Esophagus squamous epithelium (tissue), 5 donors: ENCODE measurements at regions not wholly inside any gene's neighbourhood (a gene's known extent, or its start where the extent isn't known, plus 50 kb on each side); places are given as distances from the start of the nearest gene placed in this dataset.

Experiments
- DNase-seq: peaks from one replicate; lab custom pipeline; 2025; lab: John Stamatoyannopoulos, UW
- H3K27ac ChIP-seq, 4 donors: fragments of 200-600 bp; sonication (generic); one replicate each; pipeline ENCODE4 v1.5.1; 2016 to 2019; ENCODE audit warnings: mild to moderate bottlenecking in 1 of 4
- H3K27me3 ChIP-seq, 4 donors: fragments of 200-600 bp; sonication (generic); 1 replicate in 3 of 4; 2 replicates in 1 of 4; pipeline versions ENCODE4 v1.5.1 to v1.6.0; 2017 to 2021; ENCODE audit warnings: antibody characterized with exemption in 1 of 4
- H3K36me3 ChIP-seq, 3 donors: fragments of 200-600 bp; sonication (generic); one replicate each; pipeline ENCODE4 v1.5.1; 2016 to 2019
- H3K4me1 ChIP-seq, 3 donors: fragments of 200-600 bp; sonication (generic); one replicate each; pipeline ENCODE4 v1.5.1; 2017 to 2019
- H3K4me3 ChIP-seq, 4 donors: fragments of 200-600 bp; sonication (generic); 1 replicate in 3 of 4; 2 replicates in 1 of 4; pipeline ENCODE4 v1.5.1; 2016 to 2019; ENCODE audit warnings: mild to moderate bottlenecking in 2 of 4, moderate library complexity in 1 of 4
- H3K9me3 ChIP-seq, 3 donors: fragments of 200-600 bp; sonication (generic); one replicate each; pipeline ENCODE4 v1.5.1; 2016 to 2019
- POLR2A ChIP-seq, 4 donors: fragments of 450-650 bp; IDR thresholded peaks; one replicate each; pipeline ENCODE4 v1.6.1; 2017; ENCODE audit warnings: antibody characterized with exemption in 4 of 4, mild to moderate bottlenecking in 4 of 4, moderate library complexity in 3 of 4
- WGBS, 2 donors: methylation state at CpG; one replicate each; pipeline ENCODE4 v1.1.5; 2018; 5-methylcytosine and 5-hydroxymethylcytosine counted together
- intact Hi-C: fragments of 100-400 bp; cut with DNase I; formaldehyde crosslinking; loops from one replicate; pipeline ENCODE4 v1.15.0; 2022
- TF ChIP-seq, protein P1 (sequence below), 6 experiments: fragments of 450-650 bp in 4 of 6; fragments of 200-600 bp in 2 of 6; sonication (generic) in 2 of 6; IDR thresholded peaks; one replicate each; pipeline ENCODE4 v1.5.1; 2016 to 2019; ENCODE audit warnings: antibody characterized with exemption in 6 of 6, mild to moderate bottlenecking in 4 of 6, moderate library complexity in 4 of 6
- donor health status: DM: yes; HTN: yes; CAD: no.

DNA sequence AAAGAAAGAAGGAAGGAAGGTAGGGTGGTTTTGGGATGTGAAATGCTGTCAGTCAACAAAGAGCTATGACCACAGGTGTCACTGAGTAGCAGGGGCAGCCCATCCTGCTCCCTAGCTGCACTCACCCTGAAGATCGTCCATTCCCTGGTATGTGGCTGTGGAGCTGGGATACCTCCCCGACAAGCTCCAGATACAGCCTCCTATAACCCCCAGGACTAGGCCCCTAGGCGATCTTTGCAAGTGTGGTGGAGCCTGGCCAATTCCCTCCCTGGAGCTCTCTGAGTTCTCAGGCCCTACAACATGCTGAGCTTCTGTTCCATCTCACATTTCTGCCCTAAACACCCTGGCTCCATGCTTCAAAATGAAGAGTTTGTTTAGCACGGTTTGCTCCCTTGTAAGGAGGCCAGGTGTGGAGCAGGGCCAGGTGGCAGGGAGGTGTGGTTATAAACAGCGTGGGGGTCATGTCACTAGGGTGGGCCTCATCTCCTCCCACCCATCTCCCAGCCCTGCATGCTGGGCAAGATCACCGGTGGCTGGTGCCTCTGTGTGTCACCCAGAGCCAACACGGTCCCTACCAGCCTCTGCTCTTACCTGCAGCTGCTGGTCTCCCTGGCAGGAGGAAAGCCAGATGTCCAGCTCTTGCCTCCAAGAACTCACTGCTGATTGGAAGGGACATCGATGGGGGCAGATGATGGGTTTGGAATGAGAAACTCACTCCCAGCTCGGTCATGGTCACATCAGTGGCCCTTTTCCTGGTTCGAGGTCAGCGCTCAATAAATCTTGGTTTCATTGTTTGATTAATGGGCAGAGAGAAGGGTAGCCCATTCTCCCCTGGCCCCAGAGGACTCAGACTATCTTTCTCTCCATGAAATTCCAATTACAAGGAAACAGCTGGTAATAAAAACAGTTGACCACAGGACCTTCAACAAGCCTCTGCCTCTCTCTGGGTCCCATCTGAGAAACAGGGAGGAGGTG, 511.0 kb upstream of the CDH5 start:
- no peak for DNase-seq
- H3K4me1 ChIP-seq = no peaks in the 10 kb centered on the region
- no peak overlapping the region for H3K27ac ChIP-seq
- TF ChIP-seq, protein P1, sequence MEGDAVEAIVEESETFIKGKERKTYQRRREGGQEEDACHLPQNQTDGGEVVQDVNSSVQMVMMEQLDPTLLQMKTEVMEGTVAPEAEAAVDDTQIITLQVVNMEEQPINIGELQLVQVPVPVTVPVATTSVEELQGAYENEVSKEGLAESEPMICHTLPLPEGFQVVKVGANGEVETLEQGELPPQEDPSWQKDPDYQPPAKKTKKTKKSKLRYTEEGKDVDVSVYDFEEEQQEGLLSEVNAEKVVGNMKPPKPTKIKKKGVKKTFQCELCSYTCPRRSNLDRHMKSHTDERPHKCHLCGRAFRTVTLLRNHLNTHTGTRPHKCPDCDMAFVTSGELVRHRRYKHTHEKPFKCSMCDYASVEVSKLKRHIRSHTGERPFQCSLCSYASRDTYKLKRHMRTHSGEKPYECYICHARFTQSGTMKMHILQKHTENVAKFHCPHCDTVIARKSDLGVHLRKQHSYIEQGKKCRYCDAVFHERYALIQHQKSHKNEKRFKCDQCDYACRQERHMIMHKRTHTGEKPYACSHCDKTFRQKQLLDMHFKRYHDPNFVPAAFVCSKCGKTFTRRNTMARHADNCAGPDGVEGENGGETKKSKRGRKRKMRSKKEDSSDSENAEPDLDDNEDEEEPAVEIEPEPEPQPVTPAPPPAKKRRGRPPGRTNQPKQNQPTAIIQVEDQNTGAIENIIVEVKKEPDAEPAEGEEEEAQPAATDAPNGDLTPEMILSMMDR (IDR thresholded peaks at IDR 0.05) = no peak
- no peak for TF ChIP-seq POLR2A (IDR thresholded peaks at IDR 0.05)
- intact Hi-C loops = no loop called here
- H3K4me3 ChIP-seq = no peak overlapping the region
- no peaks in the 10 kb centered on the region for H3K9me3 ChIP-seq
- no peaks in the 10 kb centered on the region for H3K36me3 ChIP-seq
- 78 to 90% methylated on average over 3 to 11 of the region's 11 CpGs for WGBS, 2 donors
- H3K27me3 ChIP-seq = no peaks in the 10 kb centered on the region

DNA sequence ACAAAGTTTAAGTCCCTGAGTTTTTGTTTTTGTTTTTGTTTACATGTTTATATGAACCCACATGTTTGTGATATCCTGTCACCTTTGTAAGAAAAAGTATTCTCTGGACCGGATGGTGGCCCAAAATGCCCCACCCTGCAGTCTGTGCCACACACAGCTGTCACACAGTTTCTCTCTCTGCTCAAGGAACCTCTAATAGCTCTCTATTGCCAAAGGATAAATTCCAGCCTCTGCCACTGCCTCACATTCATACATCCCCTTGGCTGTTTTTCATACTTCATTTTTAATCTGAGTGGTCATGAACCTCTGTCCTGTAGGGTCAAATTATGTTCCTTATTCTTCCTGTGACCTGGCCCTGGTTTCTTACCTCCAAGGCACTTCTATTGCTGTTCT, 520.3 kb upstream of the CDH5 start:
- H3K4me3 ChIP-seq = no peak overlapping the region
- H3K36me3 ChIP-seq = no peaks in the 10 kb centered on the region
- 68 to 71% methylated on average over 1 of the region's 1 CpG for WGBS, 2 donors
- TF ChIP-seq POLR2A (IDR thresholded peaks at IDR 0.05) = no peak
- TF ChIP-seq, protein P1 (IDR thresholded peaks at IDR 0.05) = no peak
- intact Hi-C loops = no loop called here
- H3K4me1 ChIP-seq = peaks cover 0 to 7% (median 0%) of the 10 kb centered on the region in 3 donors
- H3K27me3 ChIP-seq = no peaks in the 10 kb centered on the region
- no peak overlapping the region for H3K27ac ChIP-seq
- DNase-seq = no peak
- no peaks in the 10 kb centered on the region for H3K9me3 ChIP-seq

DNA sequence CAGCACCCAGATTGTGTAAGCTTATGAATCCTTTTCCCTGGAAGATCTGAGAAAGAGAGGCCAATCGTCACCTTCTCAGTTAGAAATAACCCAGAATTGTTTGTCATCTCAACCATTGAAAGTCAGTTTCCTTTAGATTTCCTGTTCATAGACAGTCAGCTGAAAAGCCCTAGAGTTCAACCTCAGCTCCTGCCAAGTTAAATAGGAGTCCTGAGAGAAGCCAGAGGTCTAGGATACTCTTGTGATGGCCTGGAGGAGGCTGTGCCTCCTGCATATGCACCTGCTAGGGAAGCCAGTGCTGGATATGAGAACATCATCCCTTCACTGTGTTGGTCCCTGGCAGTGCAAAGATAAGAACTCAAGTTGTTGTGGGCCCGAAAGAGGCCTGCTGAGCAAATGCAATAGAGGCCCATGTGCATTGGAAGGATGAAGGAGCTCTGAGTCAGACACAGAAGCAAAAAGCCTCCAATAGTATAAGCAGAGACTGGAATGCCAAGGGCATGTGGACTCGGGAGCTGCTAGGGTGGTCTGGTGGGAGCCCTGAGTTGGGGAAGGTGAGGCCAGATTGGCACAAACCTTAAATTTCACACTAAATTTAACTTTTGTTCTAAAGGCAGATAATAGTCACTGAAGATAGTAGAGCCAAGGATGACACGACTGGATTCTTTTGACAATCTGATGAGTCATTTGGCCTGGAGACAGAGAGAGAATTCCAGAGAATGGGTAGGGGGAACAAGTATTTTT, 520.9 kb upstream of the CDH5 start:
- no peaks in the 10 kb centered on the region for H3K9me3 ChIP-seq
- H3K27ac ChIP-seq = no peak overlapping the region
- H3K4me3 ChIP-seq = no peak overlapping the region
- DNase-seq = no peak
- WGBS, 2 donors = 46 to 61% methylated on average over 4 of the region's 4 CpGs
- no peak for TF ChIP-seq POLR2A (IDR thresholded peaks at IDR 0.05)
- TF ChIP-seq, protein P1 (IDR thresholded peaks at IDR 0.05) = no peak
- intact Hi-C loops = no loop called here
- H3K27me3 ChIP-seq = no peaks in the 10 kb centered on the region
- peaks cover 0 to 7% (median 0%) of the 10 kb centered on the region in 3 donors for H3K4me1 ChIP-seq
- no peaks in the 10 kb centered on the region for H3K36me3 ChIP-seq

DNA sequence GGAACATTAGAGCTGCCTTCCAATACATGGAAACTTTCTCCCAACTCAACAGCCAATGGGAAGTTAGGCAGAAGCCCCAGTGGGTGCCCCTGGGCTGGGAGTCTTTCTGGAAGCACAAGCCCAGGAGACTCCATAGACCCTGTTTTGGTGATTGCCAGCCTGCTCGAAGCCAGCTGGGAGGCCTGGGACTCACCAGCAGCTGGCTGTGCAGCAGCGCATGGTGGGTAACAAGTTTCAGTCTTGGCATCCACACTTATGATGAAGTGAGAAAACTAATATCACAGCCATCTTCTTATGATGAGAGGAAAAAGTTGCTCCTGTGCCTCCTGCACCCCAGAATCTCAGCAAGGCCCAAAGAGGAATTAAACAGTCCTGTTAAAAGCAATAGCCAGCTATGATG, 522.5 kb upstream of the CDH5 start:
- TF ChIP-seq, protein P1 (IDR thresholded peaks at IDR 0.05) = no peak
- no peak for TF ChIP-seq POLR2A (IDR thresholded peaks at IDR 0.05)
- intact Hi-C loops = no loop called here
- Histone ChIP-seq H3K4me3 (no peak overlapping the region), H3K36me3 (no peaks in the 10 kb centered on the region), H3K27ac (no peak overlapping the region), H3K9me3 (no peaks in the 10 kb centered on the region), H3K4me1 (peaks cover 0 to 7% (median 0%) of the 10 kb centered on the region in 3 donors), H3K27me3 (no peaks in the 10 kb centered on the region)
- DNase-seq = no peak
- whole genome bisulfite sequencing, 2 donors = 88 to 100% methylated on average over 1 to 2 of the region's 2 CpGs

DNA sequence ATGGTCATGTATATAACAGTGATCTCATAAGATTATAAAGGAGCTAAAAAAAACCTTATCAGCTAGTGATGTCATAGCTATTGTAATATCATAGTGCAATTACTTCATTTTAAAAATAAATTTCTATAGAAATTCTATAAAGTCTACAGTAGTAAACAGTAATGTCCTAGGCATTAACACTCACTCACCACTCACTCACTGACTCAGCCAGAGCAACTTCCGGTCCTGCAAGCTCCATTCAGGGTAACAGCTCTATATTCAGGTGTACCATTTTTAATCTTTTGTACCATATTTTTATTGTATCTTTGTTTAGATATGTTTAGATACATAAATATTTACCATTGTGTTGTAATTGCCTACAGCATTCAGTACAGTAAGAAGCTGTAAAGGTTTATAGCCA, 524.4 kb upstream of the CDH5 start:
- intact Hi-C loops = no loop called here
- DNase-seq = no peak
- Histone ChIP-seq H3K9me3 (no peaks in the 10 kb centered on the region), H3K36me3 (no peaks in the 10 kb centered on the region), H3K27me3 (peaks cover 0 to 5% (median 0%) of the 10 kb centered on the region in 4 donors), H3K27ac (no peak overlapping the region), H3K4me1 (peaks cover 0 to 7% (median 0%) of the 10 kb centered on the region in 3 donors), H3K4me3 (no peak overlapping the region)
- WGBS, 2 donors = 29 to 60% methylated on average over 1 of the region's 1 CpG
- TF ChIP-seq, protein P1 (IDR thresholded peaks at IDR 0.05) = no peak
- TF ChIP-seq POLR2A (IDR thresholded peaks at IDR 0.05) = no peak
